ENCODE measurements at regions not wholly inside any gene's neighbourhood (a gene's known extent, or its start where the extent isn't known, plus 50 kb on each side); places are given as distances from the start of the nearest gene placed in this dataset.

DNA sequence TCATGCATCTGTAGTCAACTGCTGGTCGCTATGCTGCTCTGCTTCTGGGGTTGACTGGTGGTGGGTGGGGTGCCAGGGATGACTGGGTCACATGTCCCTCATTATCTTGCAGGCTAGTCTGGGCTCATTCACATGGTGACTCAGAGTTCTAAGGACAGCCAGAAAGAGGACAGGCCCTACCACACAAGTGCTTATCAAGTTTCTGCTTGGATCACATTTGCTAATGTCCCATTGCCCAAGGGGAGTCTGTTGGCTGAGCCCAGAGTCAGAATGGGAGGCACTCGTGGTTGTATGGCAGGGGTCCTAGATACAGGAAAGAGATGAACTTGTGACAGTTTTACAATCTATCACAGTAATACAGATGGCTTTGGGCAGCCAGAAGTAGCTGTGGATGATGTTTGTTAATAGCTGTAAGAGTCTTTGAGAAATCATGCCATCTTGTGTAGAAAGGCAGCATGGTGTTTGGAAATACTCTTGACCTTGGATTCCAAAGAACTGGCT is 221.3 kb downstream of the GPAT3 start:
- H4K20me1 ChIP-seq (ENCODE audit: control insufficient read depth, insufficient read depth, insufficient read length), result no peaks in the 10 kb centered on the region
- H2AK5ac ChIP-seq (ENCODE audit: insufficient read length, low read length), result no peak overlapping the region
- no peaks in the 10 kb centered on the region; the same call in 1 of the 2 replicates for H3K4me1 ChIP-seq (ENCODE audit: insufficient read depth, low read length)
- H2BK12ac ChIP-seq (ENCODE audit: insufficient read length, low read depth, low read length), result no peak overlapping the region
- H4K91ac ChIP-seq (ENCODE audit: insufficient read length, low read depth, low read length), result no peak overlapping the region
- no peak overlapping the region for H3K9ac ChIP-seq (ENCODE audit: extremely low read depth, insufficient read length, low read length)
- Mint-ChIP-seq H3K4me1 (peaks cover 12% of the 10 kb centered on the region in 2 experiments), H3K36me3 (ENCODE audit: insufficient read depth in 1 of 3, low read depth in 3 of 3) (no peaks in the 10 kb centered on the region; a peak in 1 of 7 replicates), H3K27ac (no peak overlapping the region), H3K4me3 (no peak overlapping the region), H3K27me3 (ENCODE audit: low read depth) (peaks cover 2% of the 10 kb centered on the region; the same call in 1 of the 2 replicates), H3K9me3 (no peaks in the 10 kb centered on the region)
- H2BK20ac ChIP-seq (ENCODE audit: low read depth, low read length, poor library complexity, severe bottlenecking), result no peak overlapping the region
- H3T11ph ChIP-seq (ENCODE audit: low read length), result no peak overlapping the region
- H3K18ac ChIP-seq (ENCODE audit: insufficient read length, low read depth, low read length), result no peak overlapping the region
- no peak overlapping the region for H3K56ac ChIP-seq (ENCODE audit: insufficient read length, low read depth, low read length)
- H3K79me1 ChIP-seq (ENCODE audit: insufficient read depth, low read depth, low read length, poor library complexity, severe bottlenecking), result no peaks in the 10 kb centered on the region
- no CpG with 5 or more reads among the region's 2 CpGs for WGBS (ENCODE audit: extremely low coverage, insufficient read length, low lambda C conversion rate)
- DNase-seq, result no peak
- no peak overlapping the region for H3K4ac ChIP-seq (ENCODE audit: low read depth, low read length)
- no peak overlapping the region for H3K4me2 ChIP-seq (ENCODE audit: insufficient read depth, insufficient read length, low read length)
- H3K9me3 ChIP-seq (ENCODE audit: control insufficient read depth, low read depth, low read length), result no peaks in the 10 kb centered on the region
- TF ChIP-seq CTCF (conservative IDR thresholded peaks at IDR 0.05), result no peak
- H3K27me3 ChIP-seq (ENCODE audit: insufficient read depth, low read length), result no peaks in the 10 kb centered on the region
- H3K27ac ChIP-seq (ENCODE audit: insufficient read length, low read depth, low read length), result no peak overlapping the region
- no peak overlapping the region for H4K5ac ChIP-seq (ENCODE audit: insufficient read length, low read depth, low read length)
- no peak overlapping the region for H2BK5ac ChIP-seq (ENCODE audit: insufficient read length, low read length)
- H2AFZ ChIP-seq (ENCODE audit: low read length), result no peak overlapping the region
- H3K79me2 ChIP-seq (ENCODE audit: insufficient read depth, low read length), result no peaks in the 10 kb centered on the region
- H2BK120ac ChIP-seq (ENCODE audit: low read depth, low read length, poor library complexity, severe bottlenecking), result no peak overlapping the region
- H3K23ac ChIP-seq (ENCODE audit: insufficient read length, low read depth, low read length), result no peak overlapping the region
- H3K23me2 ChIP-seq (ENCODE audit: insufficient read length, low read depth, low read length, poor library complexity, severe bottlenecking), result no peaks in the 10 kb centered on the region
- no peak overlapping the region; the same call in 1 of the 2 replicates for H3K14ac ChIP-seq (ENCODE audit: insufficient read depth, low read length)
- H2BK15ac ChIP-seq (ENCODE audit: low read depth, low read length), result no peak overlapping the region
- no peak overlapping the region for H4K8ac ChIP-seq (replicated peaks; ENCODE audit: insufficient read length, low read depth, low read length)
